Fibroblast of lung (primary cell): ENCODE measurements at regions not wholly inside any gene's neighbourhood (a gene's known extent, or its start where the extent isn't known, plus 50 kb on each side); places are given as distances from the start of the nearest gene placed in this dataset.

Experiments used
- DNase-seq, 2 donors: peaks; one replicate each; pipeline versions ENCODE4 v3.0.0 to v3.0.0-alpha.2; 2010; ENCODE audit warnings: low read depth in 2 of 2
- H2AFZ ChIP-seq: 2 replicates; pipeline ENCODE4 v1.5.1; 2012; ENCODE audit warnings: low read length, control low read depth, inconsistent platforms
- H3K27ac ChIP-seq: 2 replicates; pipeline ENCODE4 v1.5.1; 2011; ENCODE audit warnings: low read length, control low read depth; ENCODE audit not compliant: insufficient read depth
- H3K27me3 ChIP-seq: 2 replicates; pipeline ENCODE4 v1.5.1; 2011; ENCODE audit warnings: mild to moderate bottlenecking, low read length; ENCODE audit not compliant: control insufficient read depth, insufficient read depth
- H3K36me3 ChIP-seq: 2 replicates; pipeline ENCODE4 v1.5.1; 2011; ENCODE audit warnings: low read length; ENCODE audit not compliant: control insufficient read depth, insufficient read depth
- H3K4me1 ChIP-seq: 2 replicates; pipeline ENCODE4 v1.5.1; 2011; ENCODE audit warnings: low read length; ENCODE audit not compliant: control insufficient read depth, insufficient read depth; ENCODE audit errors: extremely low read depth
- H3K4me2 ChIP-seq: 2 replicates; pipeline ENCODE4 v1.5.1; 2011; ENCODE audit warnings: low read length, control low read depth; ENCODE audit not compliant: insufficient read depth; ENCODE audit errors: extremely low read depth
- H3K4me3 ChIP-seq, 4 experiments: fragments of 200-600 bp in 1 of 4; sonication (generic) in 1 of 4; replicated peaks in 1 of 4; 2 replicates each; pipeline ENCODE4 v1.5.1; 2011 to 2016; ENCODE audit warnings: low read length in 4 of 4, low read depth in 3 of 4, mild to moderate bottlenecking in 3 of 4, control low read depth in 2 of 4, inconsistent platforms in 1 of 4, mixed read lengths in 1 of 4; ENCODE audit not compliant: insufficient read depth in 1 of 4; ENCODE audit errors: control extremely low read depth in 1 of 4
- H3K79me2 ChIP-seq: 2 replicates; pipeline ENCODE4 v1.5.1; 2012; ENCODE audit warnings: mild to moderate bottlenecking, low read length, inconsistent platforms; ENCODE audit not compliant: control insufficient read depth, insufficient read depth
- H3K9ac ChIP-seq: 2 replicates; pipeline ENCODE4 v1.5.1; 2011; ENCODE audit warnings: mild to moderate bottlenecking, low read length, control low read depth; ENCODE audit not compliant: insufficient read depth
- H3K9me3 ChIP-seq: 2 replicates; pipeline ENCODE4 v1.5.1; 2012; ENCODE audit warnings: low read depth, low read length; ENCODE audit not compliant: control insufficient read depth, insufficient read depth
- H4K20me1 ChIP-seq: 2 replicates; pipeline ENCODE4 v1.5.1; 2011; ENCODE audit warnings: low read length; ENCODE audit not compliant: control insufficient read depth, insufficient read depth; ENCODE audit errors: extremely low read depth
- CTCF ChIP-seq, 2 donors: IDR thresholded peaks in 1 of 2; conservative IDR thresholded peaks in 1 of 2; 1 replicate in 1 of 2; 2 replicates in 1 of 2; pipeline ENCODE4 v1.5.1; 2011 to 2012; ENCODE audit warnings: low read length in 2 of 2, control low read depth in 1 of 2, inconsistent platforms in 1 of 2, low read depth in 1 of 2, mild to moderate bottlenecking in 1 of 2
- EZH2 ChIP-seq: IDR thresholded peaks from 2 replicates; pipeline ENCODE4 v1.5.1; 2012; ENCODE audit warnings: low read length, control low read depth, mild to moderate bottlenecking; ENCODE audit errors: missing control alignments

GRCh38 chr15:34656005-34656796, 72.8 kb upstream of the GOLGA8B start:
- DNase-seq: no peak
- no peaks in the 10 kb centered on the region for H3K36me3 ChIP-seq
- no peaks in the 10 kb centered on the region for H3K9me3 ChIP-seq
- H2AFZ ChIP-seq: no peak overlapping the region
- TF ChIP-seq EZH2 (no peak), CTCF (conservative IDR thresholded peaks at IDR 0.05 in 1 of 2, IDR thresholded peaks at IDR 0.05 in 1 of 2; ENCODE audit: low read depth in 1 of 2, low read length in 2 of 2) (no peak)
- no peak overlapping the region for H3K4me3 ChIP-seq
- no peaks in the 10 kb centered on the region for H3K4me1 ChIP-seq
- no peaks in the 10 kb centered on the region for H3K27me3 ChIP-seq
- no peaks in the 10 kb centered on the region for H3K79me2 ChIP-seq
- no peak overlapping the region for H3K9ac ChIP-seq
- H3K27ac ChIP-seq: no peak overlapping the region
- no peak overlapping the region for H3K4me2 ChIP-seq
- H4K20me1 ChIP-seq: no peaks in the 10 kb centered on the region

DNA sequence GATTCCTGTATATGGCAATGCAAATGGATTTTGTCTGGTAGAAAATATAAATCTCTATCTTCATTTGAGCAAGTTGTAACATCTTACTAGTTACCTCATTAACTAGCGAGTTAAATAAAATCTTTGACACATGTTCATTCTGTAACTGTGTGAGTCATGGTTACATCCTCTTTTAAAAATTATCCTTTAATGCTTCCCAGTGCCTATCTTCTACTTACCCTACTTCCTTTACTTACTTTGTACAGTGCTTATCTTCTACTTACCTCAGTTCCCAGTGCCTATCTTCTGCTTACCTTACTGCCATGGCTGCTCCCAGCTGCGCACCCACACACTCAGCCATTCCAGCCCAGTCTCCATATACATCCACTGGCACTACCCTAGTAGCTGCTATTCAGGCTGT, 71.9 kb upstream of the GOLGA8B start:
- H3K27ac ChIP-seq: no peak overlapping the region
- no peaks in the 10 kb centered on the region for H4K20me1 ChIP-seq
- no peak overlapping the region for H3K4me3 ChIP-seq
- H3K9ac ChIP-seq: no peak overlapping the region
- H3K27me3 ChIP-seq: no peaks in the 10 kb centered on the region
- no peaks in the 10 kb centered on the region for H3K4me1 ChIP-seq
- no peak overlapping the region for H2AFZ ChIP-seq
- no peak overlapping the region for H3K4me2 ChIP-seq
- H3K79me2 ChIP-seq: no peaks in the 10 kb centered on the region
- no peak for DNase-seq
- TF ChIP-seq EZH2 (no peak), CTCF (conservative IDR thresholded peaks at IDR 0.05 in 1 of 2, IDR thresholded peaks at IDR 0.05 in 1 of 2; ENCODE audit: low read depth in 1 of 2, low read length in 2 of 2) (no peak)
- no peaks in the 10 kb centered on the region for H3K36me3 ChIP-seq
- H3K9me3 ChIP-seq: no peaks in the 10 kb centered on the region

GRCh38 chr15:34654625-34655024, 71.2 kb upstream of the GOLGA8B start:
- DNase-seq: no peak
- no peak overlapping the region for H3K4me3 ChIP-seq
- H3K36me3 ChIP-seq: no peaks in the 10 kb centered on the region
- H3K27me3 ChIP-seq: no peaks in the 10 kb centered on the region
- no peaks in the 10 kb centered on the region for H3K79me2 ChIP-seq
- no peak for TF ChIP-seq EZH2
- no peak for TF ChIP-seq CTCF (conservative IDR thresholded peaks at IDR 0.05 in 1 of 2, IDR thresholded peaks at IDR 0.05 in 1 of 2; ENCODE audit: low read depth in 1 of 2, low read length in 2 of 2)
- H3K9ac ChIP-seq: no peak overlapping the region
- no peak overlapping the region for H3K4me2 ChIP-seq
- no peaks in the 10 kb centered on the region for H4K20me1 ChIP-seq
- no peaks in the 10 kb centered on the region for H3K9me3 ChIP-seq
- H3K4me1 ChIP-seq: peaks cover 3% of the 10 kb centered on the region
- no peak overlapping the region for H3K27ac ChIP-seq
- no peak overlapping the region for H2AFZ ChIP-seq
